BLaER1 (cell line): ENCODE measurements at regions not wholly inside any gene's neighbourhood (a gene's known extent, or its start where the extent isn't known, plus 50 kb on each side); places are given as distances from the start of the nearest gene placed in this dataset.
A peak's percentile ranks its signal among the peaks of the same experiment; 100 is the strongest.

Experiments used
- H3K27ac ChIP-seq: shearing (Covaris generic); formaldehyde crosslinking; 2 replicates; pipeline ENCODE4 v1.8.1; 2022
- H3K27me3 ChIP-seq: shearing (Covaris generic); formaldehyde crosslinking; 2 replicates; pipeline ENCODE4 v1.8.1; 2022
- H3K36me3 ChIP-seq: shearing (Covaris generic); formaldehyde crosslinking; 2 replicates; pipeline ENCODE4 v1.8.1; 2022
- H3K4me1 ChIP-seq: shearing (Covaris generic); formaldehyde crosslinking; 2 replicates; pipeline ENCODE4 v1.8.1; 2022
- H3K4me2 ChIP-seq: shearing (Covaris generic); formaldehyde crosslinking; 2 replicates; pipeline ENCODE4 v1.8.1; 2022
- H3K4me3 ChIP-seq: shearing (Covaris generic); formaldehyde crosslinking; 2 replicates; pipeline ENCODE4 v1.8.1; 2022
- H3K9ac ChIP-seq: shearing (Covaris generic); formaldehyde crosslinking; 2 replicates; pipeline ENCODE4 v1.8.1; 2022
- H3K9me3 ChIP-seq: shearing (Covaris generic); formaldehyde crosslinking; 2 replicates; pipeline ENCODE4 v1.8.1; 2022
- H4K20me1 ChIP-seq: shearing (Covaris generic); formaldehyde crosslinking; 2 replicates; pipeline ENCODE4 v1.8.1; 2022
- Cebpa-rat ChIP-seq: shearing (Covaris generic); IDR thresholded peaks from 2 replicates; pipeline ENCODE4 v1.8.1; 2022

GRCh38 chr2:887639-888038 lies 63.0 kb upstream of the SNTG2 start:
- Histone ChIP-seq H3K27me3 (no peaks in the 10 kb centered on the region), H4K20me1 (no peaks in the 10 kb centered on the region), H3K4me1 (no peaks in the 10 kb centered on the region), H3K4me2 (no peak overlapping the region), H3K9me3 (no peaks in the 10 kb centered on the region), H3K9ac (no peak overlapping the region), H3K4me3 (no peak overlapping the region), H3K27ac (no peak overlapping the region), H3K36me3 (no peaks in the 10 kb centered on the region)
- TF ChIP-seq Cebpa-rat, result no peak

GRCh38 chr2:886072-887022 lies 64.3 kb upstream of the SNTG2 start:
- H3K4me2 ChIP-seq, result no peak overlapping the region
- no peaks in the 10 kb centered on the region for H3K9me3 ChIP-seq
- H3K4me3 ChIP-seq, result no peak overlapping the region
- TF ChIP-seq Cebpa-rat, result no peak
- no peak overlapping the region for H3K9ac ChIP-seq
- H3K27ac ChIP-seq, result no peak overlapping the region
- no peaks in the 10 kb centered on the region for H3K36me3 ChIP-seq
- H4K20me1 ChIP-seq, result no peaks in the 10 kb centered on the region
- no peaks in the 10 kb centered on the region for H3K27me3 ChIP-seq
- H3K4me1 ChIP-seq, result peaks cover 4% of the 10 kb centered on the region

GRCh38 chr2:885230-886071 lies 65.2 kb upstream of the SNTG2 start:
- no peak overlapping the region for H3K9ac ChIP-seq
- no peaks in the 10 kb centered on the region for H4K20me1 ChIP-seq
- no peak for TF ChIP-seq Cebpa-rat
- H3K4me2 ChIP-seq, result no peak overlapping the region
- no peaks in the 10 kb centered on the region for H3K27me3 ChIP-seq
- no peaks in the 10 kb centered on the region for H3K36me3 ChIP-seq
- no peak overlapping the region for H3K27ac ChIP-seq
- H3K9me3 ChIP-seq, result no peaks in the 10 kb centered on the region
- peaks cover 9% of the 10 kb centered on the region for H3K4me1 ChIP-seq
- H3K4me3 ChIP-seq, result no peak overlapping the region

GRCh38 chr2:883803-884748 lies 66.6 kb upstream of the SNTG2 start:
- peaks cover 9% of the 10 kb centered on the region for H3K4me1 ChIP-seq
- TF ChIP-seq Cebpa-rat, result no peak
- H3K36me3 ChIP-seq, result no peaks in the 10 kb centered on the region
- no peak overlapping the region for H3K4me3 ChIP-seq
- H3K4me2 ChIP-seq, result no peak overlapping the region
- peaks cover 8% of the 10 kb centered on the region; the same call in 1 of the 2 replicates for H3K9me3 ChIP-seq
- no peak overlapping the region for H3K27ac ChIP-seq
- no peak overlapping the region for H3K9ac ChIP-seq
- H4K20me1 ChIP-seq, result no peaks in the 10 kb centered on the region
- H3K27me3 ChIP-seq, result no peaks in the 10 kb centered on the region

- Histone ChIP-seq H3K9ac (no peak overlapping the region), H3K27ac (no peak overlapping the region)
- TF ChIP-seq Cebpa-rat, result no peak
Observed at GRCh38 chr2:883260-883802, 67.3 kb upstream of the SNTG2 start.

GRCh38 chr2:881204-881918 lies 69.3 kb upstream of the SNTG2 start:
- Histone ChIP-seq H4K20me1 (no peaks in the 10 kb centered on the region), H3K9me3 (peaks cover 8% of the 10 kb centered on the region; the same call in 1 of the 2 replicates), H3K27ac (no peak overlapping the region), H3K4me3 (no peak overlapping the region), H3K9ac (no peak overlapping the region), H3K36me3 (no peaks in the 10 kb centered on the region), H3K27me3 (no peaks in the 10 kb centered on the region), H3K4me2 (peak overlapping the region; percentile 17; the same call in 1 of the 2 replicates), H3K4me1 (peaks cover 9% of the 10 kb centered on the region)
- no peak for TF ChIP-seq Cebpa-rat

More at GRCh38 chr2:883260-883802, 67.3 kb upstream of the SNTG2 start:
- Histone ChIP-seq H3K27me3 (no peaks in the 10 kb centered on the region), H3K4me3 (no peak overlapping the region), H3K36me3 (no peaks in the 10 kb centered on the region), H3K4me1 (peaks cover 9% of the 10 kb centered on the region), H3K9me3 (peaks cover 8% of the 10 kb centered on the region; the same call in 1 of the 2 replicates), H3K4me2 (no peak overlapping the region), H4K20me1 (no peaks in the 10 kb centered on the region)

GRCh38 chr2:880201-880970 lies 70.3 kb upstream of the SNTG2 start:
- TF ChIP-seq Cebpa-rat, result no peak
- Histone ChIP-seq H3K36me3 (no peaks in the 10 kb centered on the region), H3K27ac (no peak overlapping the region), H3K9ac (no peak overlapping the region), H4K20me1 (no peaks in the 10 kb centered on the region), H3K27me3 (no peaks in the 10 kb centered on the region), H3K4me1 (peaks cover 9% of the 10 kb centered on the region), H3K4me3 (no peak overlapping the region), H3K9me3 (peaks cover 8% of the 10 kb centered on the region; the same call in 1 of the 2 replicates), H3K4me2 (no peak overlapping the region)

GRCh38 chr2:879540-879939 lies 71.1 kb upstream of the SNTG2 start:
- Histone ChIP-seq H4K20me1 (no peaks in the 10 kb centered on the region), H3K9me3 (peaks cover 8% of the 10 kb centered on the region; the same call in 1 of the 2 replicates), H3K27me3 (no peaks in the 10 kb centered on the region), H3K36me3 (no peaks in the 10 kb centered on the region), H3K27ac (no peak overlapping the region), H3K4me1 (peaks cover 9% of the 10 kb centered on the region), H3K4me2 (no peak overlapping the region), H3K9ac (no peak overlapping the region), H3K4me3 (no peak overlapping the region)
- TF ChIP-seq Cebpa-rat, result no peak
